ENCODE measurements at regions not wholly inside any gene's neighbourhood (a gene's known extent, or its start where the extent isn't known, plus 50 kb on each side); places are given as distances from the start of the nearest gene placed in this dataset.

DNA sequence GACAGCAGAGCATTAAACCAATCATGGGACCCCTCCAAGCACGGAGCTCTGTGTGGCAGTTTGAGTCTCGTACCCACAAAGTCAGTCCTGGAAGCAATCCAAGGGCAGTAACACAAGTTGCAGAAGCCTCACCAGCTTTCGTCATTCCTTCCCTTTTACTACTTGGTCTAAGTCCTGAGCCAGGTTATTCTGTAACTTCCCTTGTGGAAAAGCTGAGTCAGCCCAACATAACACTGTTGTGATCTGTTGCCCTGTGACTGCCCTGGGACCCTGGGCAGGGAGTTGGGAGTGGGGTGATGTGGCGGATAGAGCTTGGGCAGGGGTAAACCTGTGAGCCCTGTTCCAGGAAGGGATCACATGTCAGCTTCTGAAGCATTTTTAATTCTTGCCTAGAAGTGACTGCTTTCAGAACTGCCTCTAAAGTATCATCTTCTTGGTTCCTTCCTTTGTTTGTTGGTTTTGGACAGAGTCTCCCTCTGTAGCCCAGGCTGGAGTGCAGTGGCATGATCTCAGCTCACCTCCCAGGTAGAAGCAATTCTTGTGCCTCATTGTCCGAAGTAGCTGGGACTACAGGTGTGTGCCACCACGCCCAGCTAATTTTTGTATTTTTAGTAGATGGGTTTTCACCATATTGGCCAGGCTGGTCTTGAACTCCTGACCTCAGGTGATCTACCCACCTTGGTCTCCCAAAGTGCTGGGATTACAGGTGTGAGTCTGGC lies 183.7 kb upstream of the JAG1 start:
- Histone ChIP-seq H3K4me1 (peaks cover 0 to 40% (median 17%) of the 10 kb centered on the region in 12 donors), H3K27ac (peak overlapping the region in 8 of 12 donors; percentile 0 to 61 (median 44)), H3K9me3 (no peaks in the 10 kb centered on the region), H3K4me3 (no peak overlapping the region), H3K36me3 (no peaks in the 10 kb centered on the region), H3K27me3 (no peaks in the 10 kb centered on the region)
- intact Hi-C loops (cut with DNase I): loop anchor here in 2 of 10 donors (2.0 to 5.0 kb wide), 2 partner anchors 183 to 185 kb away; partner anchors contain the start of gene JAG1 (in 1 of the 2)
- TF ChIP-seq POLR2A (IDR thresholded peaks at IDR 0.05): no peak
- TF ChIP-seq, protein P1, sequence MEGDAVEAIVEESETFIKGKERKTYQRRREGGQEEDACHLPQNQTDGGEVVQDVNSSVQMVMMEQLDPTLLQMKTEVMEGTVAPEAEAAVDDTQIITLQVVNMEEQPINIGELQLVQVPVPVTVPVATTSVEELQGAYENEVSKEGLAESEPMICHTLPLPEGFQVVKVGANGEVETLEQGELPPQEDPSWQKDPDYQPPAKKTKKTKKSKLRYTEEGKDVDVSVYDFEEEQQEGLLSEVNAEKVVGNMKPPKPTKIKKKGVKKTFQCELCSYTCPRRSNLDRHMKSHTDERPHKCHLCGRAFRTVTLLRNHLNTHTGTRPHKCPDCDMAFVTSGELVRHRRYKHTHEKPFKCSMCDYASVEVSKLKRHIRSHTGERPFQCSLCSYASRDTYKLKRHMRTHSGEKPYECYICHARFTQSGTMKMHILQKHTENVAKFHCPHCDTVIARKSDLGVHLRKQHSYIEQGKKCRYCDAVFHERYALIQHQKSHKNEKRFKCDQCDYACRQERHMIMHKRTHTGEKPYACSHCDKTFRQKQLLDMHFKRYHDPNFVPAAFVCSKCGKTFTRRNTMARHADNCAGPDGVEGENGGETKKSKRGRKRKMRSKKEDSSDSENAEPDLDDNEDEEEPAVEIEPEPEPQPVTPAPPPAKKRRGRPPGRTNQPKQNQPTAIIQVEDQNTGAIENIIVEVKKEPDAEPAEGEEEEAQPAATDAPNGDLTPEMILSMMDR (IDR thresholded peaks at IDR 0.05): no peak
- DNase-seq (peak in 2 of 5 donors; percentile 36 to 37), ATAC-seq (peak in 3 of 4 donors; percentile 67 to 92 (median 88))
- WGBS, 4 donors: 53 to 68% (median 67%) methylated on average over 6 of the region's 6 CpGs

DNA sequence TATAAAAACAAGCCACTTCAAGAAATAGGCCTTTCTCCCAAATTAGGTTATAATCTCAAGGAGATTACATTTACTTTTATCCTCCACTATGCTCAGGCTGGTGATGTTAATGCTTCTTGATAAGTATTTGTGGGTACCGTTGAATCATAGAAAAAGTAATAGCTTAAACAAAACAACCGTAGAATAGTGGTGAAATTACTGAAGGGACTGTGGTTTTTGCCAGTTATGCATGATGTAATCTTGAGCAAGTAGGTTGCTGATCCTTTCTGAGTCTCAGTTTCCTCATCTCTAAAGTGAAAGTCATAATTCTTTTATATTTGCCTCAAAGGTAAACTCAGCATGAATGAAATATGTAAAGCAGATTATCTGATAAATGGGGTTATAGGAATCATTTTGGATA lies 187.3 kb upstream of the JAG1 start:
- Histone ChIP-seq H3K27ac (no peak overlapping the region), H3K36me3 (no peaks in the 10 kb centered on the region), H3K4me1 (peaks cover 0 to 44% (median 29%) of the 10 kb centered on the region in 12 donors), H3K9me3 (no peaks in the 10 kb centered on the region), H3K27me3 (no peaks in the 10 kb centered on the region), H3K4me3 (no peak overlapping the region)
- no peak for ATAC-seq
- no peak for TF ChIP-seq POLR2A (IDR thresholded peaks at IDR 0.05)
- TF ChIP-seq, protein P1 (IDR thresholded peaks at IDR 0.05): no peak
- DNase-seq: no peak
- 90 to 95% (median 94%) methylated on average over 2 of the region's 2 CpGs for WGBS, 4 donors
- intact Hi-C loops (cut with DNase I): loop anchor here in 4 of 10 donors (5.0 to 10.0 kb wide), 3 partner anchors 101 to 189 kb away; partner anchors contain the start of gene JAG1 (in 4 of the 4)

DNA sequence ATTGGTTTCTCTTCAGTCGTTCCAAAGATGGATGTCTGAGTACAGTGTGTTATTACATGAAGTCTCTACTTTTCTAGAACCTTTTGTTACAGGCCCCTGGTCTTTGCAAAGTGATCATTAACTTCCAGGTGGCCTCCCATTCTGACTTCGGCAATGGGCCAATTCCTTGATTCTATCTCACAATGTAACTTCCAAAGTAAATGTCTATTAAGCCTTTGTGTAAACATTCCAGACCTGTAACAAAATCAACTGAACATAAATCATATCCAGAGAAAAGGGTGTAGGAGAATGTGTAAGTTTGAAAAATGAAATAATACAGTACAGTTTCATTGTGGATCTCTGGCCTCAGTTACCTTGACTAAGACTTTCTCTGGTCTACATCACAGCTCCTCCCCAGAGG lies 187.8 kb upstream of the JAG1 start:
- no peak overlapping the region for H3K27ac ChIP-seq
- 65 to 96% (median 92%) methylated on average over 2 of the region's 2 CpGs for WGBS, 4 donors
- DNase-seq: no peak
- no peaks in the 10 kb centered on the region for H3K27me3 ChIP-seq
- no peak for ATAC-seq
- intact Hi-C loops (cut with DNase I): loop anchor here in 4 of 10 donors (5.0 to 10.0 kb wide), 3 partner anchors 101 to 189 kb away; partner anchors contain the start of gene JAG1 (in 4 of the 4)
- TF ChIP-seq POLR2A (IDR thresholded peaks at IDR 0.05): no peak
- TF ChIP-seq, protein P1 (IDR thresholded peaks at IDR 0.05): no peak
- H3K9me3 ChIP-seq: no peaks in the 10 kb centered on the region
- peaks cover 0 to 40% (median 26%) of the 10 kb centered on the region in 12 donors for H3K4me1 ChIP-seq
- no peaks in the 10 kb centered on the region for H3K36me3 ChIP-seq
- no peak overlapping the region for H3K4me3 ChIP-seq

DNA sequence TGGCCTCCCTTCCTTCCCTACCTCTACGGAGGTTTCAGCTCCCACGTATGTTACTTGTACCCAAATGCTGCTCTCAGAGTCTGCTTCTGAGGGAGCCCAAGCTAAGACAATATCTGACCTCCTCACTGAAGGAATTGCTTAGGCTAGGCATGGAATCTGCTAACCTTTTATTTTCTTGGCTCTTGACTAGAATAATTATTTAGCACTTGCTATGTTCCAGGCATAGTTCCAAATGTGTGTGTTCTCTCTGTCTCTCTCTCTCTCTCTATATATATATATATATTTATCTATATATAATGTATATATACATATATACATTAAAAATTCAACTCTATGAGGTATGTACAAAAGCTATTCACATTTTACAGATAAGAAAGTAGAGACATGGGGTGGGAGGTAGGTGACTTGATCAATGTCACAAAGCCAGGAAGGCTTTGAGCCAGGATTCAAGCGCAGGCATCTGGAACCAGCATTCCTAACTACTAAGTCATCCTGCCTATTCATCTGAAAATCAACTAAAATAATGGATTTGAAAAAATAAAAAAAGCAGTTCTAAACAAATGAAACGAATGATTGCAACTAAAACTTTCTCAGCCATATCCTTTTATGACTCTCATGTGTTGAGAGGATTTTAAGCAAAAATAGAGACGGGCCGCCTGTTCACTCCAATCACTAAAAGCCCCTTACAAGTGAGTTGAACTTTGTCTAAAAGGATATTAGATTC lies 189.7 kb upstream of the JAG1 start:
- H3K27me3 ChIP-seq: no peaks in the 10 kb centered on the region
- no peaks in the 10 kb centered on the region for H3K9me3 ChIP-seq
- ATAC-seq (peak in 3 of 4 donors; percentile 59 to 85 (median 84)), DNase-seq (peak in 4 of 5 donors; percentile 28 to 49 (median 37))
- 35 to 56% (median 46%) methylated on average over 5 to 6 of the region's 6 CpGs for WGBS, 4 donors
- H3K27ac ChIP-seq: peak overlapping the region in 11 of 12 donors; percentile 53 to 78 (median 65)
- no peaks in the 10 kb centered on the region for H3K36me3 ChIP-seq
- H3K4me3 ChIP-seq: peak overlapping the region in 2 of 12 donors; percentile 5 to 12
- TF ChIP-seq, protein P1 (IDR thresholded peaks at IDR 0.05): no peak
- TF ChIP-seq POLR2A (IDR thresholded peaks at IDR 0.05): no peak
- intact Hi-C loops (cut with DNase I): loop anchor here in 4 of 10 donors (5.0 to 10.0 kb wide), 3 partner anchors 99 to 191 kb away; partner anchors contain the start of gene JAG1 (in 4 of the 4)
- peaks cover 0 to 24% (median 21%) of the 10 kb centered on the region in 12 donors for H3K4me1 ChIP-seq
